Neural crest cell (in vitro differentiated cells): ENCODE measurements at regions not wholly inside any gene's neighbourhood (a gene's known extent, or its start where the extent isn't known, plus 50 kb on each side); places are given as distances from the start of the nearest gene placed in this dataset.
"Not testable (repeated sequence)": the region's sequence is repeated elsewhere in the genome, so short reads cannot be mapped to it uniquely, and the experiment has no call there.

Experiments used
- DNase-seq: peaks from one replicate; pipeline ENCODE4 v3.0.0; 2021; ENCODE audit warnings: low read depth, mixed read lengths, low spot score
- H3K27ac Mint-ChIP-seq: one replicate; pipeline ENCODE4 v1.8.0; 2021; ENCODE audit warnings: mild to moderate bottlenecking, mixed read lengths; ENCODE audit not compliant: unreplicated experiment
- H3K27me3 Mint-ChIP-seq: 2 replicates; pipeline ENCODE4 v1.8.0; 2021; ENCODE audit warnings: low read depth, mild to moderate bottlenecking, mixed read lengths
- H3K36me3 Mint-ChIP-seq: 2 replicates; pipeline ENCODE4 v1.8.0; 2021; ENCODE audit warnings: low read depth, mild to moderate bottlenecking, mixed read lengths
- H3K4me1 Mint-ChIP-seq: 2 replicates; pipeline ENCODE4 v1.8.0; 2021; ENCODE audit warnings: mixed read lengths
- H3K4me3 Mint-ChIP-seq: one replicate; pipeline ENCODE4 v1.8.0; 2021; ENCODE audit warnings: mild to moderate bottlenecking, mixed read lengths
- H3K9me3 Mint-ChIP-seq: 2 replicates; pipeline ENCODE4 v1.8.0; 2021; ENCODE audit warnings: mixed read lengths
- CTCF ChIP-seq: fragments of 200-600 bp; sonication (generic); conservative IDR thresholded peaks from 2 replicates; pipeline ENCODE4 v1.5.0; 2021; ENCODE audit warnings: antibody characterized with exemption, mild to moderate bottlenecking

DNA sequence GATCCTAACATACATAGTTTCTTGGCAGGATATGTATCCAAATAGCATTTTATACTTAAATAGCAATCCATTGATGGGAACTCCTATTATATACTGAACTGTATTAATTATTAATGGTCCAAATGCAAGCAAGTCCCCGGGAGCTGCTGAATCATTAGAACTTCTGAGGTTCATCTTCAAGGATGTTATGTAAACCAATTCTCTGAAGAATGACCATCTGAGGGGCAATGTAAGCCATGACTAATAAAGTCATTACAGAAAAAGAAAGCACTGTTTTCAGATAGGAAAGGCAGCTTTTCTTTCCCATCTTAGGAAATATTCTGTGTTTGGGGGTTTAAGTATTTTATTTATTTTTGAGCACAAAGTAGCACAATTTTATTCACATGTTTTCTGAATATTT is 166.1 kb upstream of the SLC16A7 start:
- Mint-ChIP-seq H3K36me3 (no peaks in the 10 kb centered on the region), H3K4me3 (no peak overlapping the region), H3K9me3 (no peaks in the 10 kb centered on the region), H3K4me1 (no peaks in the 10 kb centered on the region), H3K27ac (no peak overlapping the region), H3K27me3 (no peaks in the 10 kb centered on the region)
- DNase-seq = no peak
- no peak for TF ChIP-seq CTCF

DNA sequence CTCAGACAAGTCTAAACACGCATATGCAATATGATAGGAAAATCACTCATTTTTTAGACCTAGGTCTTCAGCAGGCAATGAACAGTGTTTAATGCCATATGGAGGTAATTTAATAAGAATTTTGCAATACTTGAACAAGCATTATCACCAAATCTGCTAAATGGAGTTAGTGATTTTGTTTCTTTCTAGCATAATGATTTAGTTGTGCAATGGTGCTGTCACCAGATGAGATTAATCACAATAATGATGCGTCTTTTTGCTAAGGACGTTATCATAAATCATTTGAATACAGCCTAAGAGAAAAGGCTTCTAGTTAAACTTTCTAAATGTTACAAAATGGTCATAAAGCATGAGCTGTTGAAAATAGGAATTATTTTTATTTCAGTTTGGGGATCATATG is 170.0 kb upstream of the SLC16A7 start:
- no peaks in the 10 kb centered on the region for H3K27me3 Mint-ChIP-seq
- no peaks in the 10 kb centered on the region for H3K4me1 Mint-ChIP-seq
- no peak overlapping the region for H3K27ac Mint-ChIP-seq

DNA sequence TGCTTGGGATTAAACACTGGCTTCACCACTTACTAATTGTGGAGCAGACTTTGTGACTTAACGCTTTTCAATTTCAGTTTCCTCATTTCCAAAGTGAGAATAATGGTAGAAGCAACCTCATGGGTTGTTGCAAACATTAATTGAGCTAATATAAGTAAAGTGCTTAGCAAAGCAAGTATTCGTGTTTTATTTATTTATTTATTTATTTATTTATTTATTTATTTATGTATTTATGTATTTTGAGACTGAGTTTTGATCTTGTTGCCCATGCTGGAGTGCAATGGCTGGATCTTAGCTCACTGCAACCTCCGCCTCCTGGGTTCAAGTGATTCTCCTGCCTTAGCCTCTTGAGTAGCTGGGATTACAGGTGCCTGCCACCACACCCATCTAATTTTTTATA is 171.2 kb upstream of the SLC16A7 start:
- not testable (repeated sequence) for H3K4me1 Mint-ChIP-seq, H3K4me3 Mint-ChIP-seq, DNase-seq, H3K36me3 Mint-ChIP-seq, H3K9me3 Mint-ChIP-seq, H3K27me3 Mint-ChIP-seq, H3K27ac Mint-ChIP-seq

More for the DNA sequence above, 170.0 kb upstream of the SLC16A7 start:
- no peak for TF ChIP-seq CTCF
- no peaks in the 10 kb centered on the region for H3K36me3 Mint-ChIP-seq
- no peak overlapping the region for H3K4me3 Mint-ChIP-seq
- no peak for DNase-seq
- peaks cover 3% of the 10 kb centered on the region for H3K9me3 Mint-ChIP-seq

- Mint-ChIP-seq H3K36me3 (no peaks in the 10 kb centered on the region), H3K4me3 (no peak overlapping the region), H3K4me1 (no peaks in the 10 kb centered on the region), H3K9me3 (no peaks in the 10 kb centered on the region), H3K27ac (no peak overlapping the region), H3K27me3 (no peaks in the 10 kb centered on the region)
- DNase-seq = no peak
- TF ChIP-seq CTCF = no peak
These were observed 181.8 kb upstream of the SLC16A7 start for GRCh38 chr12:59414051-59414450.

DNA sequence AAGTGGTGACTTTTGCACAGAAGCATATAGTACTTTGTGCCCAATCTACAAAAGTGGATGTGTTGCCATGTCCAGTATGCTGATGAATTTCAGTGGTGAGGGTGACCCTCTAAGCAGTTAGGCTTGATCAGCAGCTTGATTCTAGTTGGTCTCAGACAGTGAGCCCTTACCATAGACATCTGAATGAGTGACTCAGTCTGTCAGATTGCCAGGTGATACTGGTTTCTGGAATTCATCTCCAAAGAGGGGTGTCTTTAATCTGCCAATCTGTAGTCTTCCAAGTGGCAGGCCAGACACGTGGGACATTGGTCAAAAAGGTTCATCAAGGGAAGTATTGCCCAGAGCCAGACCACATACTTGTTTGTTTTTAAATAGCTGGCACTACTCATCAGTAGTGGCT is 187.4 kb upstream of the SLC16A7 start:
- no peak for DNase-seq
- Mint-ChIP-seq H3K4me3 (no peak overlapping the region), H3K4me1 (peaks cover 4% of the 10 kb centered on the region), H3K27me3 (no peaks in the 10 kb centered on the region), H3K9me3 (no peaks in the 10 kb centered on the region), H3K36me3 (no peaks in the 10 kb centered on the region), H3K27ac (no peak overlapping the region)
- TF ChIP-seq CTCF = no peak

DNA sequence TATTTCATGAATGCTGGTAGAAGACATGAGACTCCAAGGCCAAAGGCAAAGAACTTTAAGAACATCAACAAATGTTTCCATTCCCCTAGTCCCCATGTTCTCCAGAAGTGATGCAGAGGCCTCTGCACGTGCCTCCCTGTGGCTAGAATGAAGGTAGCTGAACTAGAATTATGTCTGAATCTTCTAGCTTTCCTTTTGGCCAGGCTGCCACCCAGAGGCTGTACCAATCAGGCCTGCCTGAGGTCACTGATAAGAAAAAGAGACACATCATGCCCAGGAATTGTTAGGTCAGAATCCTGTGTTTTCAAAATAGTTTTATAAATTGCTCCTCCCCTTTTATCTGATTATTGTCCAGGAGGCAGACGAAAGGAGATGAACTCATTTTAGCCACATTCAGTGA is 188.0 kb upstream of the SLC16A7 start:
- Mint-ChIP-seq H3K4me3 (no peak overlapping the region), H3K27ac (no peak overlapping the region), H3K36me3 (no peaks in the 10 kb centered on the region), H3K9me3 (no peaks in the 10 kb centered on the region), H3K27me3 (no peaks in the 10 kb centered on the region), H3K4me1 (peaks cover 8% of the 10 kb centered on the region)
- no peak for DNase-seq
- no peak for TF ChIP-seq CTCF
